Kasumi-1 (cell line): ENCODE measurements at regions not wholly inside any gene's neighbourhood (a gene's known extent, or its start where the extent isn't known, plus 50 kb on each side); places are given as distances from the start of the nearest gene placed in this dataset.
"Not testable (repeated sequence)": the region's sequence is repeated elsewhere in the genome, so short reads cannot be mapped to it uniquely, and the experiment has no call there.

ENCODE experiments used
- DNase-seq, 2 experiments: peaks; one replicate each; lab custom pipeline; 2025; lab: John Stamatoyannopoulos, UW

DNA sequence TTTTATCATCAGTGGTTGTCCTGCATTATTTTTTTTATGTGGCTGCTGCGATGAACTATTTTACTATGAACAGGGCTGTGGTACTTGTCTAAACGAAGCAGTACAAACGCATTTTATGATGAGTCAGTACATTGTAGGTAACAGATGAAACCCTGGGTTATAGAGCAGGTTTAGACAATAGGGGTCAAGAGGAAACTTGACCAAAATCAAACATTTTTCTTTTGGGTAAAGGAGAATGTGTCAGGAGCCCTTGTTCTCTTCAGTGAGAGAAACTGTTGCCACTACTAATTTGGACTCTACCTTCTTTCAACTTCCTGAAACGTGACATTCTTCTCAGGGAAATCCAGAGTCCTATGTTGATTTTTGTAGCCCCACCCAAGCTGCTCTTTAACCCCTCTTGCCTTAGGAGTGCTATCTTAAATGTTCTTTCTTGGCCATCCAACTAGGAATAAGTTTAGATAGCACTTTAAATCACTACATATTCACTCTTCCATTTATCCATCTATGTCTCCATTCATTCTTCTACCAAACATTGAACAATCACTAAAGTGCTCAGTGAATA, 415.8 kb upstream of the NR3C2 start:
- no peak for DNase-seq

DNA sequence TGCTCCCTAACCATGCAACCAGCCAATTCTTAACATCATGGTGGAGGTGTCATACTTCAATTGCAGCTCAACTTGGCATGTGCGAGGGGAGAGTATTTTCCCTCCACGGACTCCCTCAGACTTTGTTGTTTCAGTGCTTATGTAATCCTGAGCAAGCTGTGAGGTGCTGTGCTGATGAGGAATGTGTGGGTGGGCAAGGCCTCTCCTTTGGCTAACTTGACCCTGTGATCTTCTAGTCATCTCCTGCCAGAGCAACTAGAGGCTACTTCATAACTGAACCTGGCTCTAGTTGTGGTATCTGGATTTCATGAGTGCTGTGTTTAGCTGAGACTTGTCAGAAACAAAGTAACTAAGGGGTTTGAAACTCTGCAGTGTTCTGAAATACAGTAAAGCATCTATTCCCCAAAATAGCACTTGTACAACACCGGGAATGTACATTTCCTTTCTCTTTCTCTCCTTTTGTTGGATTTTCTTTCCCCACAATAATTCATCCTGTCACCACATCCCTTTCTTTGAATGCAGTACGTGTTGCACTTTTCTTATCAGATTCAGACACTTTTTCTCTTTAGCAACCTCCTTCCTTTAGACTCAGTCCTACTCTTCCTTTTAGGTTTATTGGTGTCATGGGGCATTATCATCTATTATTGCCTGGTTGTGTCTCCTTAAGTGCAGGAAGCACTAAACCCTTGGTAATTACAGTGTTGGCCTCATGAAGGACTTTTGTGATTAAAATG, 415.2 kb upstream of the NR3C2 start:
- no peak for DNase-seq

DNA sequence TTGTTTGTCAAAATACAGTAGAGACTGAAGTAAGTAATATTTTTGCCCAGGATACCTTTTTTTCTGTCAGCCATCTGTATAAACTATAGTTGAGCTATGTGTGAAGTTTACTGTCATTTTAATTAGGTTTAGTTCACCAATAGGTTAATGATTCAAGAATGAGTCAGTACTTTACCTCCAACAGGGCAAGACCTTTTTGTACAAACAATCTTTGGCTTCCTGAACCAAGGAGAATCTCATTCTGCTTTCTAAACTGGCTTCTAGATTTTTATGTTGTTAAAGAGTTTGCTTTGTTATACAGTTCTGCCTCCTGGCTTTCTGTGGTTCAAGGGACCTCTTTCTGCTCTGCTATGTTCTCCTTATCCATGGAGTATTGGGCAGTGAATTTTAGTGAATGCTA, 412.0 kb upstream of the NR3C2 start:
- no peak for DNase-seq

DNA sequence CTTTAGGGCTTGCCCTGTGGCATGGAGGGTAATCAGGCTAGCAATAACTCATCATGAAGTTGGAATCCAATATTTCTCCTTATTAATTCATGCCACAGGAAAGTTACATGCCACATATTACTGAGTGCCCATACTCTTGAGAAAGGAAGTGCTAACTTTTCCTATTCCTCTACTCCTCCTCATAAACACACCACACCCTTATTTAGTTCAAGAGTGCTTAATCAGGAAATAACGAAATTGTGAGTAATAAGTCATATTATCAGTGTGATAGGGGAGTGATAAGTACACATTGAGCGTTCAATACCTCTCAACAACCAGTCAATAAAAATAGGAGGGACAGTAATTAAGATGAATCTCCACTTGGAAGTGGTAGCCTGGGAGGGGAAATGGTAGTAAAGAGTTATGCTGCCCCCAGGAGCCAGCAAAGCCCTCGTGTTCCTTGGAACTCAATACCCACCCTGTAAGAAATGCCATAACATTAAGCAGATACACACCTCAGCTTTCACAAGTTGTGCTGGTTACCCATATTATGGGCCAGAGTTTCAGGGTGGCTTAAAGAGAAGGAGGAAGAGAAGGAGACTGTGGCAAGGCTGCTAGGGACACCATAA, 410.0 kb upstream of the NR3C2 start:
- no peak for DNase-seq

DNA sequence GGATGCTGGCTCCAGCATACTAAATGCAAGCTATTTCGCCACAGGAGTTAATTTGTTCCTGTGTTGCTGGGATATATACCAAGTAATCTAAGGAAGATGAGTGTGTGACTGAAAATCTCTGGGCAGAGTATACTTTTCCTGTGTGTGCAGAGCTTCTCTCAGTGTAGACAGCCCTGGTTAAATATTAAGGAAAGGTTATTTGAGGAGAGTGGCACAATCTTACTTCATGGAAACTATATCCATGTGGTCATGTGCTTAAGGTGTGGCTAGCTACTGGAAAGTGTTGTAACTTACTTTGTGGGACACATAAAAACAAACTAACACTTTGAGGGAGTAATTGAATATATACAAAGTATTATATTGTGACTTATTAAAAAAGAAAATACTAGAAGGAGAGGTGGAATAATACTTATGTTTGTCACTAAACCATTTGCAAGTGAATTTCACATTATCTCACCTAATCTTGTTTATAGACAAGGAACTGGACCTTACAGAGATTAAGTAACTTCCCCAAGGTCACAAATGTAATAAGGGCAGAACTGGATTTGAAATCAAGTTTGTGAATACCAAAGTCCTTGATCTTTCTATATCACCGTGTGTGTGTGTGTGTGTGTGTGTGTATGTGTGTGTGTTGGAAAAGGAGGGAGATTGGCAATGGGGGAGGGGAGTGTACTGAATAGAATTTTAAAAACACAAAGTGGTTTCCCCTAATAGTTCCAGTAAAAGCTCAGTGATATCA, 408.2 kb upstream of the NR3C2 start:
- DNase-seq: no peak

DNA sequence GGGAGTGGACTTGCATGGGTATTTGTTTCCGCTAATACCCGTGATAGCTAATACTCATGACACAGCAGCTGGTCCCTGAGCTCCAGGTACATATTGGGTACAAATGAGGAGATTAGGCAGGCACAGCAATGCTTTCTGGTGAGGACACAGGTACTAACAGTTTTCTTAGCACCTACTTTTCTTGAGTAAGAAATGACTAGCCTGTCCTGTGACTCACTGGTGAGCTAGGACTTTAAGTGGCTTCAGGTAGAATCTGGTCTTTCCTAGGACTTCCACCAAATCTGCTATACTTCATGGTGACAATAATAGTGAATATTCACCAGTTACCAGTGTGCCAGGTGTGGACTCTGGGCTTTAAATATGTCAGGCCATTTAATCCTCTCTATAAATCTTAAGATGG, 407.4 kb upstream of the NR3C2 start:
- no peak for DNase-seq

DNA sequence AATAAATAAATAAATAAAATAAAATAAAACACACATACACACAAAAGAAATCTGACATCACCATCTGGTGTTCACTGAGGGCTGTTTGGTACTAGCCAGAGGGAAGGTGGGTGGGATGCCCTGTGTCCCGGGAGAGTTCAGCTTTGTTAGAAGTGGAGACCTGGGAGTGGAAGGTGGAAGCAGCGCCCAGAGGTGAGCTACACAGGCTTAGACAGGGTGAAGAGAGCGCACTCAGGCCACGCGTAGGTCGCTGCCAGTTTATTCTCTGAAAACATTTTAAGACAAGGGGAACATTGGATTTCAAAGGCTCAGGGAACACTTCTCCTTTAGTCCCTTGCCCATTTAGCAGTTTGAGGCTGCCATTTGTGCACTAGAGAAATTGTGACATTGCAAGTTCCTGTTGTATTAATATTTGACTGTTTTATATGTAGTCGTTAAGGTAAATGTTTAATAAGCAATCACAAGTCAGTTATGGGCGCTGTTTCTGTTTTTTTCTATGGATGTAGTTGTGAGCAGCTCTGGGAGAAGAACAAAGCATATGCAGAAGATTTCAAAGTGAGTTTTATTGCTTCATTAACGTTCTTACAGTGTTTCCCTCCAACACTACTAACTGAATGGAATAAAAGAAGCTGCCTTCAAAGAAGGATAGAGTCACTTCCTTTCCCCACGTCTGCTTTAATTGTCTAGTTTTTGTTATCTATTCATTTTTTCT, 405.5 kb upstream of the NR3C2 start:
- DNase-seq: no peak

DNA sequence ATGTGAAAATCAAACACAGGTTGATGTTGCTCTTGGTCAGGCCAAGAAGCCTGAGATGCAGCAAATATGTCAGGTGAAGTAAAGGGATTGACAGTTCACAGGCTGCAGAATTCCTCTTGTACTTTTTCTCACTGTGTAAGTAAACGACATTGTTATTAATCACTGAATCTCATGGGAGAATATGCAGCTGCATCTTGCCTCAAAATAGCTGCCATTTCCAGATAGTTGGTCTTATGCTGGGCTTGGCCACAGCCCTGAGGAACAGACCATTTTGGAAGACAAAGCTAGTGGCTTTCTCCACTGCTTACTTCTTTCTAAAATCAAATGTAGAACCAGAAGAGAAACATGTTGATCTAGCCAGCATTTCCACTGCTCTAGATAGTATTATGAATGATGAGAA, 403.4 kb upstream of the NR3C2 start:
- DNase-seq: no peak

DNA sequence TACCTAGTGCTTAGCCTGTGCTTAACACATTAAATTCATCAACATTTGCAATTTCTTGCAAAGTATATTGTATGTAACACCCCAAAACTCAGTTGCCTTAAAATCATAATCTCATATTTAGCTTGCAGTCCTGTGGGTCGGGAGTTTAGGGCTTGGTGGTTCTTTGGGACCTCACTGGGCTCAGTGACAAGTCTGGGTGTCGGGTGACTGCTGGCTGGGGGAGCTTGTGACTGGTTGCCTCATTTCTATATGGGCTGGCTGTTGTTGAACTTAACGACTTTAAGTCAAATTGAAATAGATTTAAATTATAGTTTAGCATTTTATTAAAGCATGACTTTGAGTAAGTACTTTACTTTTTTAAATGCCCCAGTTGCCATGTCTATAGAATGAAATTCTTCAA, 401.4 kb upstream of the NR3C2 start:
- DNase-seq: no peak

DNA sequence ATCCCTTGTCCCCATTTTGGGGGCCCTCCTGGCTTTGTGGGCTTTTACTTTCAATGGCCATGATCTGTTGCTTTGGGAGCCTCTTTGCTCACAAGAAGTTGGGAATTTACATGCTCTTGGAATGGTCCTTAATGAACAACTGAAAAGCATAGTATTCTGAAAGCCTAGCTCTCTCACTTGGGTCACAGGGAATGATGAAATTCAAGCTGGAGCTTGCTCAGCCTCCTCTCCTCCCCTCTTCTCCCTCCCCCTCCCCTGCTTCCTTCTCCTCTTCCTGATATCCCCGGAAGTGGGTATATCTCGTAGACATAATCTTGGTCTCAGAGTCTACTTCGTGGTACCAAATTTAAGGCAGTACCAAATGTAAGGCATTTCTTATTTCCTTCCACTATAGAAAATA, 400.6 kb upstream of the NR3C2 start:
- no peak for DNase-seq

DNA sequence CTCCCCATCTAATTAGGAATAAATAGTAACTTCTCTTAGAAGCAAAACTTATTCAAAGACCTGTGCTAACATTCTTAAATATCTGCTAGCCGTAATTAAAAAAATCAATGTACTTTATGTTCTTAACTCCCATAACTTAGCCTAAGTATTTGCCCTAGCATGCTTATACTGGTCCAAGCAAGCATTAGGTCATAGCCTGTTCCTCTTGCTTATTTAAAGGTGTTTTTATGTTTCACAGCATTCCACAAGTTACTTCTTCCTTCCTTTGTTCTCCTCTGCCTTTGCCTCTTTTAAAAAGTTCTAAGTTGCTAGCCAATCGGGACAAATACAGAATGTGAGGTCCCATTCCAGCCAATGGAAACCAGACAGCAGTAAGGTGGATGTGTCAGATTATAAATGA, 395.4 kb upstream of the NR3C2 start:
- DNase-seq: not testable (repeated sequence)

DNA sequence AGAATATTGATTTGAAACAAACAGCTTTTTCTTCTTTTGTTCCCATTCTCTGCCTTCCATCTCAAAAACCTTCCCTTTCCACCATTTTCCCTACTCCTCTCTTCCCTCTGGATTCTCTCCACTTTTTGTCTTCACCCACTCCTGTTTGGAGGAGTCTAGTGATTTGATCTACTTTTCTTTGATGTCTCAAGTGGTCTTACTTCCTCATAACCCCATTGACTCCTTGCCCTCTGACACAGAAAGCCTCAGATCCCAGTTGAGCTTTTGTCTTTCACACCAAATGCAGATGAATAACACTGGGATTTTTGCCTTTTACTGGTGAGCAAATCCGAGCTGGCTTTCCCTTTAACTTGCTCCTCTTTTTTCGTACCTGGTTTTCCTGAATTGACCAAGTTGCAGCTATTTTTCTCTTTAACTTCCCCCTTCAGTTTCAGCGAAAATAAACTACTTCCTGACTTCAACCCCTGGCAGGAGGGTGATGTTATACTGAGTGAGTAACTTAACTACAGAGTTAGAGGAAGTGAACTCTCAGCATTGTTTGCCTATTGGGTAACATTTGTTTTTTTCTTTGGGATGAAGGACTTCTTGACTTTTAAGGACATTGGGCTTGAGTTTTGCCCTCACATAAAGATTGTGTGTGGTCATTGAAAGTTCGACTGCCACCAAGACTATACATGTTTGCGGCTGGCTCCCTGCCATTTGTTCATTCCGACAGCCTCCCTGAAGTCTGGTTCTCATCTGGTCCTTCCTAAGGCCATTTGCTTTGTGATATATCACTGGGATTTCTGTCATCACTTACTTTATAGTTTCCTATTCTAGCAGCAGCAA, 392.8 kb upstream of the NR3C2 start:
- DNase-seq: peak; percentile 84

DNA sequence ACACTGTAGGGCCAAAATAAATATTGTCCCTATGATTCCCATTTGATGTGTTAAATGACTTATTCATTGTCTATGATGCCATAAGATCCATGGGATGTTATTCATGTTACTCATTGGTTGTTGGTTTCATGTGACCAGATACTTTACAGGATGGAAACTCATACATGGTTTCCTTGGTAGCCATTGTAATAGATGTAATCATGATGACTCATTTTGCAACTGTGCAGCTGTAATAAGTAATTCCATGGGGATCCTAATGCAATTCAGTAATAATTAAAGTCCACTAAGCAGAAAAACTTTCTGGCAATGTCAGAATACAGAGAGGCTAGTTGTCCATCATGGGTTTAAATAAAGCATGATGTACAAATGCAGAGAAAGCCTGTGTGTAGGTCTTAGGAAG, 389.7 kb upstream of the NR3C2 start:
- DNase-seq: no peak

DNA sequence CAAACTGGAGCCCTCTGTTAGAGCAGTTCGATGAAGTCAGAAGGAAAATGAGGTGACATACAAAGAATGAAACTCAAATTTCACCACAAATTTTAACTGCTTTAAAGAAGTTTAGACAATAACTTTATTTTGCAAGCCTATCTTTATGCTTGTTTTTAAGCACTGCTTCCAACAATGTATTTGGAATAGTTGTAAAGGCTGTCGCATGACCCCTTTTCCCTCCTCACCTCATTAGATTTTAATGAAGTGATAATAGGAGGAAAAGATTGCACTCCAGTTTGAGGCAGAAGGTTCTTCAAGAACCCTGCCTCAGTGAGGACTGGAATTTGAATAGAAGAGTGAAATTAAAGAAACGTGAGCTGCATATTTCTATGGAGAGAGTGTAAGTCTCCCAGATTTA, 386.1 kb upstream of the NR3C2 start:
- DNase-seq: no peak

DNA sequence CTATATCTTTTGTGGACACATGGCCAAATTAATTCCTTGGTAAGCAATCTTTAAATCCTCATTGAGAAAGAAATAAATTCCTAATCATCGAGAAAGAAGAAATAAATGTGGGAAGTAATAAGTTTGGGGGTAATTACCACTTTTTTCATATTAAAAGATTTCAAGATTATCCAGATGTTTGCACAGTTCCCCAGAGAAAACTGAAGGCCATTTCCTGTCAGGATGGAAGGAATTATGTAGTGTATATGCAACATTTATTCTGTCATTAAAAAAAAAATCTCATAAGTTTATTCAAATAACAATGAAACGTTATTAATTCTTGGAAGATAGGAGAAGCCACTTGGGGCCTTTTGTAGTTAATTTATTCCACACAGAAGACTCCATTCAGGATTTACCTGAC, 385.6 kb upstream of the NR3C2 start:
- no peak for DNase-seq

DNA sequence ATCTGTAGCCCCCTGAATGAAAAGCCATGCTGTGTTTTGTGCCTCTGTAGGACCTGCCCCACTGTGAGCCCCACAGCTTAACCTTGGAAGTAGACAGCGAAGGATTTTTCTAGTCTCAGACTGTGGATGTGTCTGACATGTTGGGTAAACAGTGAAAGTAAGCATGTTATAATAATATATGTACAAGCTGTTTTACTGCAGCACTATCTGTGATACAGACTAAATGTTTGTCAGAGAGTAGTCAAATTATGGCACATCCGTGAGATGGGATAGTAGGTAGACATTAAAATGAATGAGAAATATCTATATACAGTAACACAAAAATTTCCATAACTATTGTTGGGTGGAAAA, 381.2 kb upstream of the NR3C2 start:
- DNase-seq: no peak

DNA sequence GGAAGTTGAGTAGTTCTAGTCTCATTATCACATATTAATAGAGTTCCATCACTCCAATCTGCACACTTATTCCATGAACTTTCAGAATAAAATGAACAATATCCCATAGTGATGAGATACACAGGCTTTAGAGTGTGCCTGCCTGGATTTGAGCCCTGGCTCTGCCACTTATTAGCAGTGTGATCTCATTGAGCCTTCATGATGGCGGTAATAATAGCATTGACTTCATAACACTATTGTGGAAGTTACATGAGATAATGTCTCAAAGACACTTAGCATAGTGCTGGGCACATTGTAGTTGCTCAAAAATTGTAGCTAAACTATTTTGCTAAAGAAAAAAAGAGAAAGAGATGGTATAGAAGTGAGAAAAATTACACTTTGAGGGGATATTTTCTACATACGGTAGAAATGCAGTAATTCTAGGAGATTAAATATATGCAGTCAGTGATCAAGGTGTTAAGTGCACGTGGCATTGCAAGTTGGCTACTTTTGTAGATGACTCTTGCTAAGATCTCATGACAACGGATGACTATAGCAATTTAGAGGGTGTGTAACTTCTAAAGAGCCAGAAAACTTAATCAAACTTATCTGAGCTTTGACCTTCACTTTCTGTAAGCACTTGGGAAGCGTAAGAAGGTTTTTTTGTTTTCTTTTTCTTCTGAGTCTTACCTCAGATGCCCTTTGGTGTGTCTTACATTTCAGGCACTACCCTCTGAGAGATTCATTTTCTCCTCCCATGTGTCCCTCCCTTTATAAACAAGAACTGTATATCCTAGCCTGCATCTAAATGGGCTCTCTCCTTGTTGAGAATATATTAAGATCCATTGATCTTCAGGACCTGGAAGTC, 380.6 kb upstream of the NR3C2 start:
- DNase-seq: no peak

DNA sequence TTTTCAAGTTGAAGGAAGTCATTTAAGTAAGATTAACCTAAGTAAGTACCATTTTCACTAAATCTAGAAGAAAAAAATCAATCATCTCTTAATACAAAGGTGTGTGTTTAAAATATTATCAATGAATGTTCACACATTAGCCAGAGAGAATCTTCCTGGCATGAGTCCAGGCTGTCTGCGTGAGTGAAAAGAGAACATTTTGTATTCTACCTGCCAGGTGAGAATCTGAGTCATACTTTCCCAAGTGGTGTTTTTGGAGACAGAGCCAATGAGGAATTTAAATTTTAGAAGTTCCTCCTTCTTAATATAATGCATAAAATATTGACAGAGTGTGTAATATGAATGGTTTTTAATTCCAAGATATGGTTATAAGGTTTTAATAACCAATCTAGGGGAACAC, 371.8 kb upstream of the NR3C2 start:
- no peak for DNase-seq

DNA sequence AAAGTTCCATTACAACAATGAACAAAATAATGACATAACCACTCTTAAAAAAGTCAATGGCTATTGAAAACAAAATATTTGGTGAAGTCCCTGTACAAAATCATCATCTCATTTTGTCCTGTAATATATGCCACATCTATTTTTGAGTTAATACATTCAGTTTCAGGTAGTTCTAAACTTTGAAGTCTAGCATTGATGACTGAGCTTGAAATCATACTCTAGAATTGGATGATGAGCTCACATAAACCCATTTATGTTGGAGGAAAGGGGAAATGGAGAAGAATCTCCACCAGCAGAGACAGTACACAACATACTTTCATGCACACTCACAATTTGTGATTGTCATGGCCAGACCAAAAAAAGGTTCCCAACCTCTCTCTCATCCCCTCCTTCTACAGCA, 371.1 kb upstream of the NR3C2 start:
- no peak for DNase-seq

DNA sequence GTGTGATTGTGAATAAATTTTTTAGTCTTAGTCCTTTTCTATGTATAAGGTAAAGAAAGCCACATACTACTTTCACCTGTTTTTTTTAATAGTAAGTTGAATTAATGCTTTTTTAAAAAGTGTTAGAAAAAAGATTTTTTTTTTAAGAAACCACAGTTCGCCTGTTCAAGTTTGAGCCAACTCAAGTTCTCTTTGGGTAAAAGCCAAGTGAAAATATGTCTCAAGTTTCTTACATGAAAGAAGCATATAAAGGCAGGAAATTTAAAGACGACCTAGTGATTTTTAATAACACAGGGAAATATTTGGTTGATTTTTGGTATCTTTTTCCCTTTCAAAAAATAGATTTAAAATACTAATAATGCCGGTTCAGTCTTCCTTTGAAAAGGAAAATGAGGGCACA, 369.9 kb upstream of the NR3C2 start:
- no peak for DNase-seq

DNA sequence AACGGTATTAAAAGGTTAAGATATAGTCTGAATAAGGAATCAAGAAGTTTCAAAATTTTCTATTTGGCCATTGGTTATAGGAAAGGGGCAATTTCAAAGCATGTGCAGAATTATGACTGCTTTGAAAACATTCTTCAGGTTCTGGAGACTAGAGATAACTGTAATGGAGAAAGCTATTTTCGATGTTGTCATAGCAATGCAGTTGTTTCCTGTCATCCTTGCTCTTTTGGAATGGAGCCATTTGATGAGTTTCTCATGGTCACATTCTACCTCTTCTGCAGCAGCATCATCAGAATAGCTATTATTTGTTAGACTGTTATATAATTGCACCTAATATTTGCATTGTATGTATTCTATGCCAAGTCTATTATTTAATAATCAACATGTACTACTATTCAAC, 368.2 kb upstream of the NR3C2 start:
- DNase-seq: no peak
